Esophagus squamous epithelium (tissue), 4 donors: ENCODE measurements at regions not wholly inside any gene's neighbourhood (a gene's known extent, or its start where the extent isn't known, plus 50 kb on each side); places are given as distances from the start of the nearest gene placed in this dataset.

ENCODE experiments used
- POLR2A ChIP-seq, 4 donors: fragments of 450-650 bp; IDR thresholded peaks; one replicate each; pipeline ENCODE4 v1.6.1; 2017; ENCODE audit warnings: antibody characterized with exemption in 4 of 4, mild to moderate bottlenecking in 4 of 4, moderate library complexity in 3 of 4
- TF ChIP-seq, protein P1 (sequence below), 6 experiments: fragments of 450-650 bp in 4 of 6; fragments of 200-600 bp in 2 of 6; sonication (generic) in 2 of 6; IDR thresholded peaks; one replicate each; pipeline ENCODE4 v1.5.1; 2016 to 2019; ENCODE audit warnings: antibody characterized with exemption in 6 of 6, mild to moderate bottlenecking in 4 of 6, moderate library complexity in 4 of 6

DNA sequence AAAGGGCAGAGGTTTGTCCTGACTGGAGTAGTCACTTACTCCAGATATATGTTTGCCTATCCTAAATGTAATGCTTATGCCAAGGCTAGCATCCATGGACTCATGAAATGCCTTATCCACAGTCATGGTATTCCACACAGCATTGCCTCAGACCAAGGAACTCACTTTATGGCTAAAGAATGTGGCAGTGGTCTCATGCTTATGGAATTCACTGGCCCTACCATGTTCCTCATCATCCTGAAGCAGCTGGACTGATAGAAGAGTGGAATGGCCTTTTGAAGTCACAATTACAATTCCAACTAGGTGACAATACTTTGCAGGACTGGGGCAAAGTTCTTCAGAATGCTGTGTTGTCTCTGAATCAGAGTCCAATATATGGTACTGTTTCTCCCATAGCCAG is 1014.8 kb downstream of the RAPGEF2 start:
- TF ChIP-seq POLR2A (IDR thresholded peaks at IDR 0.05): no peak
- TF ChIP-seq, protein P1, sequence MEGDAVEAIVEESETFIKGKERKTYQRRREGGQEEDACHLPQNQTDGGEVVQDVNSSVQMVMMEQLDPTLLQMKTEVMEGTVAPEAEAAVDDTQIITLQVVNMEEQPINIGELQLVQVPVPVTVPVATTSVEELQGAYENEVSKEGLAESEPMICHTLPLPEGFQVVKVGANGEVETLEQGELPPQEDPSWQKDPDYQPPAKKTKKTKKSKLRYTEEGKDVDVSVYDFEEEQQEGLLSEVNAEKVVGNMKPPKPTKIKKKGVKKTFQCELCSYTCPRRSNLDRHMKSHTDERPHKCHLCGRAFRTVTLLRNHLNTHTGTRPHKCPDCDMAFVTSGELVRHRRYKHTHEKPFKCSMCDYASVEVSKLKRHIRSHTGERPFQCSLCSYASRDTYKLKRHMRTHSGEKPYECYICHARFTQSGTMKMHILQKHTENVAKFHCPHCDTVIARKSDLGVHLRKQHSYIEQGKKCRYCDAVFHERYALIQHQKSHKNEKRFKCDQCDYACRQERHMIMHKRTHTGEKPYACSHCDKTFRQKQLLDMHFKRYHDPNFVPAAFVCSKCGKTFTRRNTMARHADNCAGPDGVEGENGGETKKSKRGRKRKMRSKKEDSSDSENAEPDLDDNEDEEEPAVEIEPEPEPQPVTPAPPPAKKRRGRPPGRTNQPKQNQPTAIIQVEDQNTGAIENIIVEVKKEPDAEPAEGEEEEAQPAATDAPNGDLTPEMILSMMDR (IDR thresholded peaks at IDR 0.05): no peak
